Upper lobe of left lung (tissue), 6 donors: ENCODE measurements at regions not wholly inside any gene's neighbourhood (a gene's known extent, or its start where the extent isn't known, plus 50 kb on each side); places are given as distances from the start of the nearest gene placed in this dataset.

ENCODE experiments used
- ATAC-seq, 2 donors: fragments of 200-7000 bp; cut with Tn5 transposase; one replicate each; pipeline ENCODE4 v1.9.1; 2022; ENCODE audit warnings: mild to moderate bottlenecking in 2 of 2, moderate library complexity in 2 of 2; ENCODE audit not compliant: low FRiP score in 2 of 2
- DNase-seq, 2 donors: peaks; one replicate each; pipeline ENCODE4 v3.0.0-alpha.2; 2019 to 2020
- H3K27ac ChIP-seq, 4 donors: fragments of 200-600 bp; sonication (generic); one replicate each; pipeline ENCODE4 v1.5.1; 2016 to 2019
- H3K27me3 ChIP-seq, 4 donors: fragments of 200-600 bp; sonication (generic); one replicate each; pipeline ENCODE4 v1.5.1; 2017 to 2019
- H3K36me3 ChIP-seq, 4 donors: fragments of 200-600 bp; sonication (generic); one replicate each; pipeline ENCODE4 v1.5.1; 2016 to 2019
- H3K4me1 ChIP-seq, 4 donors: fragments of 200-600 bp; sonication (generic); one replicate each; pipeline ENCODE4 v1.5.1; 2018 to 2019
- H3K4me3 ChIP-seq, 4 donors: fragments of 200-600 bp; sonication (generic); one replicate each; pipeline ENCODE4 v1.5.1; 2017 to 2019; ENCODE audit warnings: mild to moderate bottlenecking in 2 of 4, moderate library complexity in 1 of 4
- H3K9me3 ChIP-seq, 4 donors: fragments of 200-600 bp; sonication (generic); one replicate each; pipeline ENCODE4 v1.5.1; 2018 to 2019
- EP300 ChIP-seq, 4 donors: sonication (generic); formaldehyde crosslinking; IDR thresholded peaks; one replicate each; pipeline ENCODE4 v1.5.1; 2017; ENCODE audit warnings: antibody characterized with exemption in 4 of 4, control low read depth in 2 of 4
- POLR2A ChIP-seq, 4 donors: fragments of 450-650 bp; IDR thresholded peaks; one replicate each; pipeline ENCODE4 v1.5.1; 2016 to 2017; ENCODE audit warnings: antibody characterized with exemption in 4 of 4, mild to moderate bottlenecking in 2 of 4
- POLR2AphosphoS5 ChIP-seq, 2 donors: sonication (generic); formaldehyde crosslinking; IDR thresholded peaks; one replicate each; pipeline ENCODE4 v1.5.1; 2017; ENCODE audit warnings: antibody characterized with exemption in 2 of 2
- WGBS, 2 donors: methylation state at CpG; one replicate each; pipeline ENCODE4 v1.1.5; 2017 to 2018; 5-methylcytosine and 5-hydroxymethylcytosine counted together
- TF ChIP-seq, protein P1 (sequence below), 6 experiments: fragments of 450-650 bp in 4 of 6; fragments of 200-600 bp in 2 of 6; sonication (generic) in 2 of 6; IDR thresholded peaks; one replicate each; pipeline ENCODE4 v1.5.1; 2016 to 2019; ENCODE audit warnings: antibody characterized with exemption in 6 of 6
- donor health status: DM: no; HTN: no; CAD: no; lungs with moderate emphysema.
- donor health status: DM: no; HTN: yes; CAD: no; lungs with severe emphysema.

DNA sequence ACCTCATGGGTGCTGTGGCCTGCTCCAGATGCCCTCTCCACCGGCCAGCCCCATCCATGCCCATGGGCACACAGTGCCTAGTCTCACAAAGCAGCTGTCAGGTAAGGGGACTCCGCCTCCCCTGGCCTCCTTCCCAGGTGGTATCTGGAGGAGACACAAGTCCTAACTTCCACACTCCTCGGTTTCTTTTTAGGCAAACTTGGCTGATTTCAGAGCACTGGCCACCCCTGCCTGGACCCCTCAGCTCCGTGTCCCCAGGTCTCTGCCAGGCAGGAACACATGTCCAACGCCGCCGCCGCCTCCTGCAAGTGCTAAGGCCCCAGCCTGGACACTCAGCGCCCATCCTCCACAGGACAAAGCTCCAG is 324.1 kb upstream of the DIO3 start:
- 80 to 81% methylated on average over 9 of the region's 9 CpGs for WGBS, 2 donors
- no peaks in the 10 kb centered on the region for H3K9me3 ChIP-seq
- ATAC-seq = no peak
- peak in 1 of 2 donors; percentile 43 for DNase-seq
- H3K4me3 ChIP-seq = no peak overlapping the region
- no peaks in the 10 kb centered on the region for H3K36me3 ChIP-seq
- no peaks in the 10 kb centered on the region for H3K4me1 ChIP-seq
- no peaks in the 10 kb centered on the region for H3K27me3 ChIP-seq
- TF ChIP-seq POLR2A (IDR thresholded peaks at IDR 0.05) (no peak), POLR2AphosphoS5 (IDR thresholded peaks at IDR 0.05) (no peak), EP300 (IDR thresholded peaks at IDR 0.05) (no peak)
- TF ChIP-seq, protein P1, sequence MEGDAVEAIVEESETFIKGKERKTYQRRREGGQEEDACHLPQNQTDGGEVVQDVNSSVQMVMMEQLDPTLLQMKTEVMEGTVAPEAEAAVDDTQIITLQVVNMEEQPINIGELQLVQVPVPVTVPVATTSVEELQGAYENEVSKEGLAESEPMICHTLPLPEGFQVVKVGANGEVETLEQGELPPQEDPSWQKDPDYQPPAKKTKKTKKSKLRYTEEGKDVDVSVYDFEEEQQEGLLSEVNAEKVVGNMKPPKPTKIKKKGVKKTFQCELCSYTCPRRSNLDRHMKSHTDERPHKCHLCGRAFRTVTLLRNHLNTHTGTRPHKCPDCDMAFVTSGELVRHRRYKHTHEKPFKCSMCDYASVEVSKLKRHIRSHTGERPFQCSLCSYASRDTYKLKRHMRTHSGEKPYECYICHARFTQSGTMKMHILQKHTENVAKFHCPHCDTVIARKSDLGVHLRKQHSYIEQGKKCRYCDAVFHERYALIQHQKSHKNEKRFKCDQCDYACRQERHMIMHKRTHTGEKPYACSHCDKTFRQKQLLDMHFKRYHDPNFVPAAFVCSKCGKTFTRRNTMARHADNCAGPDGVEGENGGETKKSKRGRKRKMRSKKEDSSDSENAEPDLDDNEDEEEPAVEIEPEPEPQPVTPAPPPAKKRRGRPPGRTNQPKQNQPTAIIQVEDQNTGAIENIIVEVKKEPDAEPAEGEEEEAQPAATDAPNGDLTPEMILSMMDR (IDR thresholded peaks at IDR 0.05) = no peak
- H3K27ac ChIP-seq = no peak overlapping the region

DNA sequence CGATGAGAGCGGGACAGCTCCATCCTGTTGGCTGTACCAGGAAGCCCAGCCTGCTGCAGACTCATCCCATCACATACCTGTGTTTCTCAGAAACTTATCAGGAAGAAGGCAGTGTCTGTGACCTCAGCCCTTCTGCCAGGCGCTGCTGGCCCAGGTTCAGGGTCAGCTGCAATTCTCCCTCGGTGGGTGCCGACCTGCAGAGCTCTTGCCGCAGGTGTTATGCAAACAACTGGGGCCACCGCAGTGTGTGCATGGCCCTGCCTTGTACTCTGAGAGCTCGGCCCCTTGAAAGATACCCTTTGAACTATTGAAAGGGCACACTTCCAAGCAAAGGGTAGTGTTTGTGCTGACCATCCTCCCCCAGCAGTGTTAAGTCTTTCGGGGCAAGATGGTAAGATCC is 322.2 kb upstream of the DIO3 start:
- Histone ChIP-seq H3K27ac (no peak overlapping the region), H3K36me3 (no peaks in the 10 kb centered on the region), H3K27me3 (no peaks in the 10 kb centered on the region), H3K4me1 (no peaks in the 10 kb centered on the region), H3K9me3 (no peaks in the 10 kb centered on the region), H3K4me3 (no peak overlapping the region)
- no peak for ATAC-seq
- TF ChIP-seq EP300 (IDR thresholded peaks at IDR 0.05) (no peak), POLR2A (IDR thresholded peaks at IDR 0.05) (no peak), POLR2AphosphoS5 (IDR thresholded peaks at IDR 0.05) (no peak)
- TF ChIP-seq, protein P1 (IDR thresholded peaks at IDR 0.05) = no peak
- 59 to 82% methylated on average over 3 to 9 of the region's 9 CpGs for WGBS, 2 donors
- DNase-seq = no peak

DNA sequence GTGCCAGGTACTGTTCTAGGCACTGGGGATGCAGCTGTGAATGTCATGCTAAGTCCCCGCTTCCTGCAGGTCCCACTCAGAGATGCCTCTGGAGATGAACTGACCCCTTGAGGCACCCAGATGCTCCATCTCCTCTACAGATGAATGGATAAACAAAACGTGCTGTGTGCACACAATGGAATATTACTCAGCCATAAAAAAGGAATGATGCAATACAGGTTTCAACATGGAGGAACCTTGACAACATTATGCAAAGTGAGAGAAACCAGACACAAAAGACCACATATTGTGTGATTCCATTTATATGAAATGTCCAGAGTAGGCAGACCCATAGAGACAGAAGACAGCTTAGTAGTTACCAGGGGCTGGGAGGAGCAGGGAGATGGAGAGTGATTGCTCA is 320.1 kb upstream of the DIO3 start:
- H3K4me1 ChIP-seq = no peaks in the 10 kb centered on the region
- 93% methylated on average over 2 of the region's 2 CpGs for WGBS, 2 donors
- no peak for DNase-seq
- ATAC-seq = no peak
- no peak overlapping the region for H3K27ac ChIP-seq
- H3K9me3 ChIP-seq = no peaks in the 10 kb centered on the region
- no peak overlapping the region for H3K4me3 ChIP-seq
- H3K36me3 ChIP-seq = no peaks in the 10 kb centered on the region
- H3K27me3 ChIP-seq = no peaks in the 10 kb centered on the region
- TF ChIP-seq POLR2A (IDR thresholded peaks at IDR 0.05) (no peak), POLR2AphosphoS5 (IDR thresholded peaks at IDR 0.05) (no peak), EP300 (IDR thresholded peaks at IDR 0.05) (no peak)
- TF ChIP-seq, protein P1 (IDR thresholded peaks at IDR 0.05) = no peak

DNA sequence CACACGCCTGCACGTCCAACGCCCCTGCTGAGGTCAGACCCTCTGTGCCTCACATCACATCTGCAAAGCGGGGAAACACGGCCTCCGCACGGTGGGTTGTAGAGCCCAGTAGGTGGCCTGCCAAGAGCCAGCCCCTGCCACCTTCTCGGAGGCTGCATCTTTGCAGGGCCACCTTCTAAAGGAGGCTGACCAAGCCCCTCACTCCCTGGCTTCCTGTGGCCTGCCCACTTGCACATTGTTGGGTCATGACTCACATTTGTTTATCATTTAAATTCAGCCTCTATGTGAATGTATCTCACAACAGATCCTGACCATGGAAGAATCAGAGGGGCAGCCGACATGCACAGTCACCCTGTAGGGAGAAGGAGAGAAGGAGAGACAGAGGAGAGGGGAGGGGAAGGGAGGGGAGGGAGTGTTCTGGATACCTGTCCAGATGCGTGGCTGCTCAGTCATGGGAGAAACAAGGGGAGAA is 319.5 kb upstream of the DIO3 start:
- no peak overlapping the region for H3K4me3 ChIP-seq
- no peak overlapping the region for H3K27ac ChIP-seq
- no peaks in the 10 kb centered on the region for H3K4me1 ChIP-seq
- no peaks in the 10 kb centered on the region for H3K27me3 ChIP-seq
- ATAC-seq = no peak
- TF ChIP-seq, protein P1 (IDR thresholded peaks at IDR 0.05) = no peak
- no peak for TF ChIP-seq POLR2A (IDR thresholded peaks at IDR 0.05)
- TF ChIP-seq EP300 (IDR thresholded peaks at IDR 0.05) = no peak
- no peak for TF ChIP-seq POLR2AphosphoS5 (IDR thresholded peaks at IDR 0.05)
- no peak for DNase-seq
- 70 to 81% methylated on average over 8 to 10 of the region's 10 CpGs for WGBS, 2 donors
- no peaks in the 10 kb centered on the region for H3K9me3 ChIP-seq
- no peaks in the 10 kb centered on the region for H3K36me3 ChIP-seq
